ENCODE measurements at regions not wholly inside any gene's neighbourhood (a gene's known extent, or its start where the extent isn't known, plus 50 kb on each side); places are given as distances from the start of the nearest gene placed in this dataset.

DNA sequence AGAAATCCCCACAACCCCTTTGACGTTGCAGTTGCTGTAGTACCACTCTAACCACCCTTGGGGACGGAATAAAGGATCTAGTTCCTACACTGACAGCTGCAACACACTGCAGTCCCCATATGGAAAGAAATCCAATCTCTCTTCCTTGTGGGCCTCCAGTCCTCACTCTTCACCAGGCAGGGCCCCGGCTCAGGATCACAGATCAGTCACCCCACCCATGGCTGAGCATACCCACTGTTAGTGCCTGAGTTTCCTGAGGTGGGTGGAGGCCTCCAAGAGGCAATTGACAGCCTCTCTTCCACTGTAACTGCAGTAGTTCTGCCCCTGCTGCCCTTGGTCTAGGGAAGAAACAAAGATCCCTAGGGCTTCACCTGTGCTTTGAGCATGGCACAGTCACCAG, 670.0 kb upstream of the CDH2 start:
- DNase-seq (no peak), ATAC-seq (replicated peaks) (no peak)
- Mint-ChIP-seq H3K4me3 (no peak overlapping the region), H3K27me3 (no peaks in the 10 kb centered on the region), H3K4me1 (ENCODE audit: low read depth in 2 of 2) (no peaks in the 10 kb centered on the region), H3K36me3 (ENCODE audit: insufficient read depth) (no peaks in the 10 kb centered on the region), H3K27ac (no peak overlapping the region), H3K9me3 (peaks cover 5 to 23% of the 10 kb centered on the region in 2 donors)

DNA sequence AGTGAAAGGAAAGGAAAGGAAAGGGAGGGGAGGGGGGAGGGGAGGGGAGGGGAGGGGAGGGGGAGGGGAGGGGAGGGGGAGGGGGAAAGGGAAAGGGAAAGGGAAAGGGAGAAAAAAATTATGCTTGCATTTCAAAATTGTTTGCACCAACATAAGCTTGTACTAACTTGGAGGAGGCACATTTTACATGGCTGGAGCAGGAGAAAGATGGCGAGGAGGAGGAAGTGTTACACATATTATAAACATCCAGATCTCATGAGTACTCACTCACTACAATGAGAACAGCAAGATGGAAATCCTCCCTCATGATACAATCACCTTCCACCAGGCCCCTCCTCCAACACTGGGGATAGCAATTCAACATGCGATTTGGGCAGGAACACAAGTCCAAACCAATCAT, 660.2 kb upstream of the CDH2 start:
- no peaks in the 10 kb centered on the region for H3K4me1 Mint-ChIP-seq (ENCODE audit: low read depth in 2 of 2)
- no peaks in the 10 kb centered on the region for H3K36me3 Mint-ChIP-seq (ENCODE audit: insufficient read depth)
- no peak for ATAC-seq (replicated peaks)
- no peak overlapping the region for H3K4me3 Mint-ChIP-seq
- DNase-seq, result no peak
- H3K27me3 Mint-ChIP-seq, result no peaks in the 10 kb centered on the region
- H3K27ac Mint-ChIP-seq, result peak overlapping the region in 1 of 2 donors; percentile 24
- peaks cover 7 to 12% of the 10 kb centered on the region in 2 donors for H3K9me3 Mint-ChIP-seq

DNA sequence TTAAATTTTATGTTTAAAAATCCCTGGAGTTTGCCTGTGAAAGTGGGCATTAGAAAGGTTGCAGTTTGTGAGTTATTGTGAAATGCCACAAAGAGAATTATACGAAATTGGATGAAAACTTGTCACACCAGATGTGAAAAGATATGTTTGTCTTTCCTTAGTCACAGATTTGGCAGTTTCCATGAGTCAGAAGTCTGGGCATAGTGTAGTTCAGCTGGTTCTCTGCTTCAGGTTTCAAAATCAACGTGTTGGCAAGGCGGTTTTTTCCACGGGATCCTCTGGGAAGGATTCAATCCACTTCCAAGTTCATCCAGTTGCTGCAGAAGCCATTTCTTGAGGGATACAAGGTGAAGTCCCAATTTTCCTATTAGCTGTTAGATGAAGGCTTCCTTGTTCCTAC, 658.0 kb upstream of the CDH2 start:
- ATAC-seq (replicated peaks) (no peak), DNase-seq (no peak)
- no peak overlapping the region for H3K4me3 Mint-ChIP-seq
- no peaks in the 10 kb centered on the region for H3K36me3 Mint-ChIP-seq (ENCODE audit: insufficient read depth)
- no peak overlapping the region for H3K27ac Mint-ChIP-seq
- H3K4me1 Mint-ChIP-seq (ENCODE audit: low read depth in 2 of 2), result no peaks in the 10 kb centered on the region
- H3K27me3 Mint-ChIP-seq, result no peaks in the 10 kb centered on the region
- peaks cover 7 to 10% of the 10 kb centered on the region in 2 donors for H3K9me3 Mint-ChIP-seq

DNA sequence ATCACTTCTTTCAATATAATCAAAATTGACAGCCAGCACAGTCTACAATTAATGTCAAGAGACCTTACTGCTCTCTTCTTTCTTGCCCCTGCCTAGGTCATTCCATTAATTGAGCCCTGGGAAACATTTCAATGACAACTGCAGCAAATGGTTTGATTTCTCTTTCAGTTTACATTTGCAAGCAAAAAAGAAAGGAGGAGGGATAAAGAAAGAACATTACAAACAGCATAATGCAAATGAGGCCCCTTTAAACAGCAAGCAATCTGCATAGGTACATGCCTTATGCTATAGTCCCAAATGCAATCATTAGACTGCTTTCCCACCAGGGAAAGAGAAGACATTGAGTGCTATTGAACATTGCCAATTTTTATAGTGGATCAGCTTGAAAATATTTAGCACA, 655.0 kb upstream of the CDH2 start:
- H3K4me1 Mint-ChIP-seq (ENCODE audit: low read depth in 2 of 2), result no peaks in the 10 kb centered on the region

DNA sequence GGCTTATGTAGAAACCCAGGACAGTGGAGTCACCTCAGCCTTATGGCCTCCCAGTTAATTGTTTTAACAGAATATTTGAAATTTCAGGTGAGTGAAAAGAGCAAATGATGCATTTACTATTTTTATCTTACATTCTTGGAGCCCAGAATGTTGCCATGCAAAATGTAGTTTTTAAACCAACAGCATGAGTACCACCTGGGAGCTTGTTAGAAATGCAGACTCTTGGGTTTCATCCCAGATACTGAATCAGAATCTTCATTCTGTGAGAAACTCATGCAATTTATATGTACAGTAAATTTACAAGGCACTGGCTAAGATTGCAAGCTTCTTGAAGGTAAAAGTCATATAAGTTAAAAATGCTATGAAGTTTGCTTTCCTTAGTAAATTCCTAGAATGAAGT, 654.5 kb upstream of the CDH2 start:
- Mint-ChIP-seq H3K4me3 (no peak overlapping the region), H3K27ac (no peak overlapping the region), H3K4me1 (ENCODE audit: low read depth in 2 of 2) (no peaks in the 10 kb centered on the region), H3K9me3 (peaks cover 2 to 6% of the 10 kb centered on the region in 2 donors), H3K27me3 (no peaks in the 10 kb centered on the region), H3K36me3 (ENCODE audit: insufficient read depth) (no peaks in the 10 kb centered on the region)
- no peak for DNase-seq
- no peak for ATAC-seq (replicated peaks)

More for the DNA sequence above, 655.0 kb upstream of the CDH2 start:
- Mint-ChIP-seq H3K36me3 (ENCODE audit: insufficient read depth) (no peaks in the 10 kb centered on the region), H3K27me3 (no peaks in the 10 kb centered on the region), H3K9me3 (peaks cover 2 to 11% of the 10 kb centered on the region in 2 donors), H3K27ac (no peak overlapping the region), H3K4me3 (no peak overlapping the region)
- ATAC-seq (replicated peaks) (no peak), DNase-seq (no peak)

DNA sequence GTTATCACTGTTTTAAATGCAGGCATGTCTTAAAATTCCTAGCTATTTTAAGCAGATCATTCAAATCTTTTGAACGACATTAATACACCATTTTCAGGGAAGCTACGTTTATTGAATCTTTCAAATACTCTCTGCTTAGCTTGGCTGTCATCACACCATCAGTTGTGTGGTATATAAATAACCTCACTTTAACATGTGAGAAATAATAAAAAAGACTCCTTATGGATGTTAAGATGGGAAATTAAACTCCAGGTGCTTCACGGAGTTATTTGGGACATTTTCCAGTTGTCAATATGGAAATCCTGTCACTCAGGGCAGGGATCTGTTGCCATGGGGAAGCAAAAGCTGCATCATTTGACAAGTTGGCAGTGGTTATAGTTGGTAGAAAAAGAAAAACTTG, 649.2 kb upstream of the CDH2 start:
- DNase-seq (no peak), ATAC-seq (replicated peaks) (no peak)
- Mint-ChIP-seq H3K27me3 (no peaks in the 10 kb centered on the region), H3K36me3 (ENCODE audit: insufficient read depth) (no peaks in the 10 kb centered on the region), H3K4me3 (no peak overlapping the region), H3K4me1 (ENCODE audit: low read depth in 2 of 2) (no peaks in the 10 kb centered on the region), H3K9me3 (peaks cover 6 to 27% of the 10 kb centered on the region in 2 donors), H3K27ac (no peak overlapping the region)

DNA sequence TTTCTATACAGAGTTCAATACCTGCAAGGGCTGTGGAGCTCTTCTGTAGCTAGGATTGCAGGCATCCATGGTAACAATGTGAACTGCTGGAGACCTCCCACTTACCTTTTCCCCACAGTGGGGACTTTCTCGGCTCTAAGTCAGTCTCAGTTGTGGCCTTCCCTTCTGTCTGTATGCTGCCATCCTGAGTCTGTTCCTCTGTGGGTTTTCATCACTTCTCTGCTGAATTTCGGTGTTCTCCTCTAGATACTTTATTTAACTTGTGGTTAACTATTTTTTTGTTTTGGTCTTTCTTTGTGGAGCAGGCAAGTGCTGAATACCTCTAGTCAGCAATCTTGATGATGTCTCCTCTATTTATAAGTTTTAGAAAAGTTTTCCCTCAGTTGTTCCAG, 647.2 kb upstream of the CDH2 start:
- H3K4me3 Mint-ChIP-seq, result no peak overlapping the region
- H3K9me3 Mint-ChIP-seq, result peaks cover 4 to 27% of the 10 kb centered on the region in 2 donors
- no peaks in the 10 kb centered on the region for H3K4me1 Mint-ChIP-seq (ENCODE audit: low read depth in 2 of 2)
- ATAC-seq (replicated peaks) (no peak), DNase-seq (no peak)
- no peaks in the 10 kb centered on the region for H3K36me3 Mint-ChIP-seq (ENCODE audit: insufficient read depth)
- H3K27me3 Mint-ChIP-seq, result no peaks in the 10 kb centered on the region
- H3K27ac Mint-ChIP-seq, result no peak overlapping the region

DNA sequence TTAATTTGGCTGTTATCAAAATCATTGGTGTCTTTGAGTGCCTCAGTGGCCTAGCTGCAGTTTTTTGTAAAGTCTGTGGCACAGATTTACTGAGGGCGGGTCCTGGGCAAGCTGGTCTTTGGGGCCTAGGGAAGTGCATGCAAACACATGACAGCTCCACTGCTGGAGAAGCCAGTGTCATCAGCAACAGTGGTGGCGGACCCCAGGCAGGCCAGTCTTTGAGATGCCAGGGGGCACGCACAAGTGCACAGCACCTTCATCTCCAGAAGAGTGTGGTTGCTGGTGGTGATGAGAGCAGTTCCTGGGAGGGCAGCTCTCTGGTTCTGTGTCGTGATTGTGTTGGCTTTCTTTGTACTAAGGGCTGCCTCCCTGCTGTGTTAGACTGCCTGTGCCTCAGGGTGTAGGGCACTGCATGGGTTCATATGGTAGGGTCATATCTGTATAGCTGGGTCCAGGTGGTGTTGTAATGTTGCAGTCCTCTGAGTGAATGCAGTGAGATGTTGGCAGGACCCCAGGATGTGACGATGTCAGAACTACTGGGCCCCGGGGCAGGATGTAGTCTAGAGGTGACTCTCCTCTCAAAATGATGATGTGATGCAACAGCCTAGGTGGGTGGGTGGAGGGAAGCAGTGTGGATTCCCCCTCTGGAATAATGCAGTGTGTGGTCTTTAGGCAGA, 646.7 kb upstream of the CDH2 start:
- H3K36me3 Mint-ChIP-seq (ENCODE audit: insufficient read depth), result no peaks in the 10 kb centered on the region

DNA sequence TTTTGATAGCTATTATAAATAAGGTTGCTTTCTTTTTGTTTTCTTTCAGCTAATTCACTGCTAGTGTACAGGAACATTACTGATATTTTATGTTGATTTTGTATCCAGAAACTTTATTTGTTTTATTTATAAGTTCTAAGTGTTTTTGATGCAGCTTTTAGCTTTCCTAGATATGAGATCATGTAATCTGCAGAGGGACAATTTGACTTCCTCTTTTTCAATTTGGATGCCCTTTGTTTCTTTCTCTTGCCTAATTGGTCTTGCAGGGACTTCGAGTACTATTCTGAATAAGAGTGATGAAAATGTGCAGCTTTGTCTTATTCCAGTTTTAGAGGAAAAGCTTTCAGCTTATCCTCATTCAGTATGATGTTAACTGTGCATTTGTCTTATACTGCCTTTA, 643.4 kb upstream of the CDH2 start:
- ATAC-seq (replicated peaks) (no peak), DNase-seq (no peak)
- Mint-ChIP-seq H3K27me3 (no peaks in the 10 kb centered on the region), H3K27ac (no peak overlapping the region), H3K9me3 (peaks cover 4 to 22% of the 10 kb centered on the region in 2 donors), H3K4me1 (ENCODE audit: low read depth in 2 of 2) (no peaks in the 10 kb centered on the region), H3K4me3 (no peak overlapping the region), H3K36me3 (ENCODE audit: insufficient read depth) (no peaks in the 10 kb centered on the region)

More for the DNA sequence above, 646.7 kb upstream of the CDH2 start:
- H3K4me1 Mint-ChIP-seq (ENCODE audit: low read depth in 2 of 2), result no peaks in the 10 kb centered on the region
- H3K27ac Mint-ChIP-seq, result no peak overlapping the region
- DNase-seq (no peak), ATAC-seq (replicated peaks) (no peak)
- H3K4me3 Mint-ChIP-seq, result no peak overlapping the region
- H3K27me3 Mint-ChIP-seq, result no peaks in the 10 kb centered on the region
- H3K9me3 Mint-ChIP-seq, result peaks cover 5 to 25% of the 10 kb centered on the region in 2 donors

DNA sequence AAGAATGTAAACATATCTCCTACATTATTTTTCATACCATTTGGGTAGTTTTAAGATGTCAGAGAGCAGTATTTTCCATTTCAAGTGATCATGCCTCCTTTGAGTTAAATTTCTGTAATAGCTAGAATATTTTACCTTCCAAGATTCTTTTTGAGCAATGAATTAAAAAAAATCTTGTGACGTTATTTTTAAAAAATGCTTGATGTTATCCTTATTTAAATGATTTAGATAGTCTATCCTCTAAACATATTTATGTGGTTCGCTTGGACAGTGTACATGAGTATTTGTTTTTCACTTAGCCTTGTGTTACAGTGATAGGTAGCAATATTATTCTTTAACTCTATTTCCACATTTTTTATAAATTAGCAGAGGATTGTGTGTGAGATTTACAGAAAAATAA, 639.2 kb upstream of the CDH2 start:
- no peak overlapping the region for H3K27ac Mint-ChIP-seq
- H3K4me3 Mint-ChIP-seq, result no peak overlapping the region
- ATAC-seq (replicated peaks) (no peak), DNase-seq (no peak)
- no peaks in the 10 kb centered on the region for H3K27me3 Mint-ChIP-seq
- H3K9me3 Mint-ChIP-seq, result peaks cover 0 to 2% of the 10 kb centered on the region in 2 donors
- no peaks in the 10 kb centered on the region for H3K36me3 Mint-ChIP-seq (ENCODE audit: insufficient read depth)
- H3K4me1 Mint-ChIP-seq (ENCODE audit: low read depth in 2 of 2), result no peaks in the 10 kb centered on the region

DNA sequence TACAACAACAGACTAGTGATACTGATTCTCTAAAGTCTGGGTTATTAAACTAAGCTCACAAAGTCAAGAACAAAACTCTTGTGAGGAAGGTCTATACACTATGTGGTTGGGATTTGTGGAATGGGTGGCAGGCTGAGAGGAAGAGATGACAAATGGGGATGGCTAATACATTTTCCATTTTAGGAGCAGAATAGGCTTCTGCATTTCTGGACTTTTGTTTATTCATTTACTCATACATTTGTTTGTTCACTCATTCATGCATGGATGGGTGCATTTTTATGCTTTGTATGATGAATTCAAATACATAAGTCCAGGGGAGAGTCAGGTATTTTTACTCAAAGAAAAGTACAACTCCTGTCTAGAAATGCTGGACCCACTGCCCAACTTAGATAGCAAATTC, 637.4 kb upstream of the CDH2 start:
- H3K4me3 Mint-ChIP-seq, result no peak overlapping the region
- no peak for DNase-seq
- no peak overlapping the region for H3K27ac Mint-ChIP-seq
- no peaks in the 10 kb centered on the region for H3K36me3 Mint-ChIP-seq (ENCODE audit: insufficient read depth)
- no peaks in the 10 kb centered on the region for H3K27me3 Mint-ChIP-seq
- H3K4me1 Mint-ChIP-seq (ENCODE audit: low read depth in 2 of 2), result no peaks in the 10 kb centered on the region
- ATAC-seq (replicated peaks), result no peak
- peaks cover 2 to 3% of the 10 kb centered on the region in 2 donors for H3K9me3 Mint-ChIP-seq

DNA sequence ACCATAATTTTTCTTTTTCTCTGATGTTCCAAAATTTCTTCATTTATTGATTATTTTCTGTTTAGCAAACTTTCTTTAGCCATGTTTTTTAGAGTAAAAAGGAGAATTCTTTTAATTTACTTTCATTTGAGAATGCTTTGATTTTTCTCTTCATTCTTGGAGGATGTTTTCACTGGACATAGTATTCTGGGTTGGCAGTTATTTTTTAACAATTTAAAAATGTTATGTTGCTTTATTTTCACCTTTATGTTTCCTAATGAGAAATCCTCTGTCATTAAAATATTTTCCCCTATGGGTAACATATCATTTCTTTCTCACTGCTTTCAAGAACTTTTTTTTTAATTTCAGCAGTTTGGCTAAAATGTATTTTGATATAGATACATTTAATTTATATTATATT, 631.4 kb upstream of the CDH2 start:
- peaks cover 10 to 27% of the 10 kb centered on the region in 2 donors for H3K9me3 Mint-ChIP-seq
- no peaks in the 10 kb centered on the region for H3K27me3 Mint-ChIP-seq
- ATAC-seq (replicated peaks) (no peak), DNase-seq (no peak)
- H3K36me3 Mint-ChIP-seq (ENCODE audit: insufficient read depth), result no peaks in the 10 kb centered on the region
- no peak overlapping the region for H3K27ac Mint-ChIP-seq
- no peak overlapping the region for H3K4me3 Mint-ChIP-seq
- peaks cover 0 to 1% of the 10 kb centered on the region in 2 donors for H3K4me1 Mint-ChIP-seq (ENCODE audit: low read depth in 2 of 2)

DNA sequence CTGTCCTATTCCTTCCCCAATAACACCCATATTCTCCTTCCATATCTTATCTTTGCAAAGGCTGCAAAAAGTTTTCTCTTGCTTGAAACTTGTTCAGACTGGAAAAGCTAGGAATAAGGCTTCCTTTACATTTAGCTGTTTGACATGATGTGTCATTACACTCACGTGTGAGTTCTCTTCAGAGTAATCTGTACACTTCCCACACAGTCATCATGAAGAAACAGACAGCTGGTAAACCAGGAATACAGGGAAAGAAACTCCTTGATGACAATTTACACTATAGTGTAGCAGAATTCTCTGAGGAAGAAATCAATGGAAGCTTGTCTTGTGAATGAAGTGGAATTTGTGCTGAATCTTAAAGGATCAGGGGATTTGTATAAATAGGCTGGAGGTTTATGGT, 628.6 kb upstream of the CDH2 start:
- Mint-ChIP-seq H3K36me3 (ENCODE audit: insufficient read depth) (no peaks in the 10 kb centered on the region), H3K9me3 (peaks cover 12 to 27% of the 10 kb centered on the region in 2 donors), H3K27ac (no peak overlapping the region), H3K27me3 (no peaks in the 10 kb centered on the region), H3K4me1 (ENCODE audit: low read depth in 2 of 2) (peaks cover 0 to 1% of the 10 kb centered on the region in 2 donors), H3K4me3 (no peak overlapping the region)
- DNase-seq, result no peak
- ATAC-seq (replicated peaks), result no peak

DNA sequence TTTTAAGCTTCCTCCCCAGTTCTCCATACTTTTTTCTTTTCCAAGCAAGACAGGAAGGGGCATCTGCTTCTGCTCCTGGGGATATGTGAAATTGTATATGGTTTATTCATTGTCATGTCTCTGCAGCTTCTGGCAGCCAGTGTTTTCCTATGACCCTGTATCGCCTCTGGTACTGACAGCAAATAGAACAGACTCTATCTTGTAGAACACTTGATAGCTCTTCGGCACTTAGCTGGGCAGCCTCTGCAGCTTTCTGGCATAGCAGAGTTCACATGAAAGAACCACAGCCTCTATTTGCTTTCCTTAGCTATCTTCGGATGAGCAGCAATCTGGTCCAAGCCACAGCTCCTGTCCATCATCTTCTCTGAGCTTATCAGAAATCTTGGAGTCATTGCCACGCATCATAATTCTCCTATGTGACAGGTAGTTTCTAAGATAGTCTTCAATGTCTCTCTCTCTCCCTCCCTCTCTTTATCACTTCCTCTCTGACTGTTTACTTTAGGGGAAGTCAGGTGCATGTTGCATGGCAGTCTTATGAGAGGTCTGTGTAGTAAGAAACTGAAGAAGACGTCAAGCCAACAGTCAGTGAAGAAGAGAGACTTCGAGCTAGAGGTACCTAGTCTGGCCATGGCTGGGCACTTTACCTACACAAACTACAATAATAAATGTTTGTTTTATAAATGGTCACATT, 627.7 kb upstream of the CDH2 start:
- Mint-ChIP-seq H3K4me1 (ENCODE audit: low read depth in 2 of 2) (peaks cover 0 to 1% of the 10 kb centered on the region in 2 donors), H3K27ac (no peak overlapping the region), H3K27me3 (no peaks in the 10 kb centered on the region), H3K36me3 (ENCODE audit: insufficient read depth) (no peaks in the 10 kb centered on the region), H3K4me3 (no peak overlapping the region), H3K9me3 (peaks cover 14 to 27% of the 10 kb centered on the region in 2 donors)
- ATAC-seq (replicated peaks) (no peak), DNase-seq (no peak)

Measured in effector memory CD8-positive, alpha-beta T cell (primary cell).